ENCODE measurements at regions not wholly inside any gene's neighbourhood (a gene's known extent, or its start where the extent isn't known, plus 50 kb on each side); places are given as distances from the start of the nearest gene placed in this dataset.
"Not testable (repeated sequence)": the region's sequence is repeated elsewhere in the genome, so short reads cannot be mapped to it uniquely, and the experiment has no call there.

- H3K4me2 ChIP-seq (ENCODE audit: low read length) = no peak overlapping the region
- no peak overlapping the region for H3K27ac ChIP-seq (ENCODE audit: low read length)
- no peaks in the 10 kb centered on the region for H3K36me3 ChIP-seq (ENCODE audit: low read depth, low read length)
- intact Hi-C loops (cut with micrococcal nuclease) = loop anchor here (5.0 kb wide), 1 partner anchor 34 kb away; no protein-coding TSS in a partner anchor
- H3K4me1 ChIP-seq (ENCODE audit: insufficient read depth, low read length) = peaks cover 33% of the 10 kb centered on the region
- no peaks in the 10 kb centered on the region for H3K79me2 ChIP-seq (ENCODE audit: low read length)
- DNase-seq (no peak), ATAC-seq (no peak)
- H3F3A ChIP-seq (ENCODE audit: low read length, unreplicated experiment) = peaks cover 4% of the 10 kb centered on the region
- no peaks in the 10 kb centered on the region for H4K20me1 ChIP-seq (ENCODE audit: low read length)
- H3K4me3 ChIP-seq (ENCODE audit: low read length) = no peak overlapping the region
- H3K9ac ChIP-seq (ENCODE audit: low read length) = no peak overlapping the region
- TF ChIP-seq EZH2 (IDR thresholded peaks at IDR 0.05; ENCODE audit: low read length, unreplicated experiment) = no peak
- TF ChIP-seq CTCF (conservative IDR thresholded peaks at IDR 0.05; ENCODE audit: low read depth, low read length) = no peak
- no peak for TF ChIP-seq EZH2phosphoT487 (IDR thresholded peaks at IDR 0.05; ENCODE audit: borderline replicate concordance, low read length)
- BruUV-seq (replicated peaks) = no TSS peak
- CTCF ChIA-PET = no interaction called here
- H3K27me3 ChIP-seq (ENCODE audit: low read length) = no peaks in the 10 kb centered on the region
- POLR2A ChIA-PET (ENCODE audit: unreplicated experiment) = no interaction called here
- no peaks in the 10 kb centered on the region for H3K9me3 ChIP-seq (ENCODE audit: low read length)
- H2AFZ ChIP-seq (ENCODE audit: low read length) = no peak overlapping the region
- no peaks in the 10 kb centered on the region for H3K9me2 ChIP-seq (replicated peaks; ENCODE audit: low read length)
Observed at GRCh38 chrX:150088042-150088441, 149.8 kb upstream of the EOLA2 start.

GRCh38 chrX:150088766-150089518 is 150.7 kb upstream of the EOLA2 start:
- DNase-seq (no peak), ATAC-seq (no peak)
- no peaks in the 10 kb centered on the region for H3K27me3 ChIP-seq (ENCODE audit: low read length)
- H3K9me2 ChIP-seq (replicated peaks; ENCODE audit: low read length) = no peaks in the 10 kb centered on the region
- no peak overlapping the region for H3K27ac ChIP-seq (ENCODE audit: low read length)
- H2AFZ ChIP-seq (ENCODE audit: low read length) = no peak overlapping the region
- intact Hi-C loops (cut with micrococcal nuclease) = loop anchor here (5.0 kb wide), 1 partner anchor 33 kb away; no protein-coding TSS in a partner anchor
- CTCF ChIA-PET = no interaction called here
- no peak overlapping the region for H3K4me3 ChIP-seq (ENCODE audit: low read length)
- H4K20me1 ChIP-seq (ENCODE audit: low read length) = no peaks in the 10 kb centered on the region
- TF ChIP-seq EZH2 (IDR thresholded peaks at IDR 0.05; ENCODE audit: low read length, unreplicated experiment) (no peak), CTCF (conservative IDR thresholded peaks at IDR 0.05; ENCODE audit: low read depth, low read length) (no peak), EZH2phosphoT487 (IDR thresholded peaks at IDR 0.05; ENCODE audit: borderline replicate concordance, low read length) (no peak)
- no peak overlapping the region for H3K4me2 ChIP-seq (ENCODE audit: low read length)
- H3K9ac ChIP-seq (ENCODE audit: low read length) = no peak overlapping the region
- H3K36me3 ChIP-seq (ENCODE audit: low read depth, low read length) = no peaks in the 10 kb centered on the region
- H3K79me2 ChIP-seq (ENCODE audit: low read length) = no peaks in the 10 kb centered on the region
- peaks cover 29% of the 10 kb centered on the region for H3K4me1 ChIP-seq (ENCODE audit: insufficient read depth, low read length)
- BruUV-seq (replicated peaks) = no TSS peak
- H3K9me3 ChIP-seq (ENCODE audit: low read length) = no peaks in the 10 kb centered on the region
- H3F3A ChIP-seq (ENCODE audit: low read length, unreplicated experiment) = peaks cover 4% of the 10 kb centered on the region
- POLR2A ChIA-PET (ENCODE audit: unreplicated experiment) = no interaction called here

- H4K20me1 ChIP-seq (ENCODE audit: low read length); H3K36me3 ChIP-seq (ENCODE audit: low read depth, low read length); CTCF ChIA-PET; H2AFZ ChIP-seq (ENCODE audit: low read length); H3K4me2 ChIP-seq (ENCODE audit: low read length); H3K27me3 ChIP-seq (ENCODE audit: low read length); DNase-seq; ATAC-seq; H3K9me2 ChIP-seq (replicated peaks; ENCODE audit: low read length); H3F3A ChIP-seq (ENCODE audit: low read length, unreplicated experiment); BruUV-seq (replicated peaks); H3K79me2 ChIP-seq (ENCODE audit: low read length); POLR2A ChIA-PET (ENCODE audit: unreplicated experiment); intact Hi-C loops (cut with micrococcal nuclease); H3K4me1 ChIP-seq (ENCODE audit: insufficient read depth, low read length); H3K4me3 ChIP-seq (ENCODE audit: low read length); H3K9ac ChIP-seq (ENCODE audit: low read length); H3K27ac ChIP-seq (ENCODE audit: low read length); H3K9me3 ChIP-seq (ENCODE audit: low read length): not testable (repeated sequence)
Observed at GRCh38 chrX:150091300-150091699, 153.0 kb upstream of the EOLA2 start.

Measured in PC-3 (cell line).